ENCODE measurements at regions not wholly inside any gene's neighbourhood (a gene's known extent, or its start where the extent isn't known, plus 50 kb on each side); places are given as distances from the start of the nearest gene placed in this dataset.
A peak's percentile ranks its signal among the peaks of the same experiment; 100 is the strongest.
"Not testable (repeated sequence)": the region's sequence is repeated elsewhere in the genome, so short reads cannot be mapped to it uniquely, and the experiment has no call there.

GRCh38 chr7:131924857-131925256 is 368.4 kb upstream of the PODXL start:
- DNase-seq (ENCODE audit: low read depth) = no peak
- H3K4me3 ChIP-seq (ENCODE audit: low read depth, low read length) = no peak overlapping the region

GRCh38 chr7:131922948-131923347 is 366.5 kb upstream of the PODXL start:
- H3K4me3 ChIP-seq (ENCODE audit: low read depth, low read length); DNase-seq (ENCODE audit: low read depth): not testable (repeated sequence)

More at GRCh38 chr7:131924857-131925256, 368.4 kb upstream of the PODXL start:
- TF ChIP-seq CTCF (conservative IDR thresholded peaks at IDR 0.05; ENCODE audit: low read depth, low read length) = no peak

GRCh38 chr7:131921016-131921415 is 364.6 kb upstream of the PODXL start:
- TF ChIP-seq CTCF (conservative IDR thresholded peaks at IDR 0.05; ENCODE audit: low read depth, low read length) = no peak
- DNase-seq (ENCODE audit: low read depth) = no peak
- no peak overlapping the region for H3K4me3 ChIP-seq (ENCODE audit: low read depth, low read length)

GRCh38 chr7:131919920-131920709 is 363.7 kb upstream of the PODXL start:
- no peak for TF ChIP-seq CTCF (conservative IDR thresholded peaks at IDR 0.05; ENCODE audit: low read depth, low read length)
- no peak for DNase-seq (ENCODE audit: low read depth)
- no peak overlapping the region for H3K4me3 ChIP-seq (ENCODE audit: low read depth, low read length)

GRCh38 chr7:131911112-131911511 is 354.7 kb upstream of the PODXL start:
- no peak for TF ChIP-seq CTCF (conservative IDR thresholded peaks at IDR 0.05; ENCODE audit: low read depth, low read length)
- DNase-seq (ENCODE audit: low read depth) = no peak
- H3K4me3 ChIP-seq (ENCODE audit: low read depth, low read length) = no peak overlapping the region

GRCh38 chr7:131909151-131909768 is 352.8 kb upstream of the PODXL start:
- no peak for DNase-seq (ENCODE audit: low read depth)
- H3K4me3 ChIP-seq (ENCODE audit: low read depth, low read length) = peak overlapping the region; percentile 54
- TF ChIP-seq CTCF (conservative IDR thresholded peaks at IDR 0.05; ENCODE audit: low read depth, low read length) = no peak

- DNase-seq (ENCODE audit: low read depth) = no peak
- TF ChIP-seq CTCF (conservative IDR thresholded peaks at IDR 0.05; ENCODE audit: low read depth, low read length) = no peak
- peak overlapping the region; percentile 54 for H3K4me3 ChIP-seq (ENCODE audit: low read depth, low read length)
These were observed 352.3 kb upstream of the PODXL start for GRCh38 chr7:131908714-131909113.
